ENCODE measurements at regions not wholly inside any gene's neighbourhood (a gene's known extent, or its start where the extent isn't known, plus 50 kb on each side); places are given as distances from the start of the nearest gene placed in this dataset.

DNA sequence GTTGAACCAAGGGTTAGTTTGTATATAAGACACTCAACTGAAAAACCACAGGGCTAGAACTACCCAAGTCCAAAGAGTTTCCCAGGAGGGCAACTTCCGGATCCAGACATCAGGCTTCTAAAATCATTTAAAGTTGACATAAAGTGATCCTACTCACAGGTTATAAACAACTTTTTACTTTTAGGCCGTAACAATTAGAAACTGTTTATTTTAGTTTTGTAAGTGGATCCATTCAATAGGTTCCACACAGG, 454.6 kb downstream of the MEIS1 start:
- TF ChIP-seq, protein P1, sequence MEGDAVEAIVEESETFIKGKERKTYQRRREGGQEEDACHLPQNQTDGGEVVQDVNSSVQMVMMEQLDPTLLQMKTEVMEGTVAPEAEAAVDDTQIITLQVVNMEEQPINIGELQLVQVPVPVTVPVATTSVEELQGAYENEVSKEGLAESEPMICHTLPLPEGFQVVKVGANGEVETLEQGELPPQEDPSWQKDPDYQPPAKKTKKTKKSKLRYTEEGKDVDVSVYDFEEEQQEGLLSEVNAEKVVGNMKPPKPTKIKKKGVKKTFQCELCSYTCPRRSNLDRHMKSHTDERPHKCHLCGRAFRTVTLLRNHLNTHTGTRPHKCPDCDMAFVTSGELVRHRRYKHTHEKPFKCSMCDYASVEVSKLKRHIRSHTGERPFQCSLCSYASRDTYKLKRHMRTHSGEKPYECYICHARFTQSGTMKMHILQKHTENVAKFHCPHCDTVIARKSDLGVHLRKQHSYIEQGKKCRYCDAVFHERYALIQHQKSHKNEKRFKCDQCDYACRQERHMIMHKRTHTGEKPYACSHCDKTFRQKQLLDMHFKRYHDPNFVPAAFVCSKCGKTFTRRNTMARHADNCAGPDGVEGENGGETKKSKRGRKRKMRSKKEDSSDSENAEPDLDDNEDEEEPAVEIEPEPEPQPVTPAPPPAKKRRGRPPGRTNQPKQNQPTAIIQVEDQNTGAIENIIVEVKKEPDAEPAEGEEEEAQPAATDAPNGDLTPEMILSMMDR (IDR thresholded peaks at IDR 0.05; ENCODE audit: insufficient read depth, low read length), result no peak
- TF ChIP-seq POLR2AphosphoS5 (IDR thresholded peaks at IDR 0.05; ENCODE audit: low read depth), result no peak
